Esophagus squamous epithelium (tissue), 5 donors: ENCODE measurements at regions not wholly inside any gene's neighbourhood (a gene's known extent, or its start where the extent isn't known, plus 50 kb on each side); places are given as distances from the start of the nearest gene placed in this dataset.

Source experiments
- DNase-seq: peaks from one replicate; lab custom pipeline; 2025; lab: John Stamatoyannopoulos, UW
- H3K27ac ChIP-seq, 4 donors: fragments of 200-600 bp; sonication (generic); one replicate each; pipeline ENCODE4 v1.5.1; 2016 to 2019; ENCODE audit warnings: mild to moderate bottlenecking in 1 of 4
- H3K27me3 ChIP-seq, 4 donors: fragments of 200-600 bp; sonication (generic); 1 replicate in 3 of 4; 2 replicates in 1 of 4; pipeline versions ENCODE4 v1.5.1 to v1.6.0; 2017 to 2021; ENCODE audit warnings: antibody characterized with exemption in 1 of 4
- H3K36me3 ChIP-seq, 3 donors: fragments of 200-600 bp; sonication (generic); one replicate each; pipeline ENCODE4 v1.5.1; 2016 to 2019
- H3K4me1 ChIP-seq, 3 donors: fragments of 200-600 bp; sonication (generic); one replicate each; pipeline ENCODE4 v1.5.1; 2017 to 2019
- H3K4me3 ChIP-seq, 4 donors: fragments of 200-600 bp; sonication (generic); 1 replicate in 3 of 4; 2 replicates in 1 of 4; pipeline ENCODE4 v1.5.1; 2016 to 2019; ENCODE audit warnings: mild to moderate bottlenecking in 2 of 4, moderate library complexity in 1 of 4
- H3K9me3 ChIP-seq, 3 donors: fragments of 200-600 bp; sonication (generic); one replicate each; pipeline ENCODE4 v1.5.1; 2016 to 2019
- CTCF ChIP-seq, 6 experiments: fragments of 450-650 bp in 4 of 6; fragments of 200-600 bp in 2 of 6; sonication (generic) in 2 of 6; IDR thresholded peaks; one replicate each; pipeline ENCODE4 v1.5.1; 2016 to 2019; ENCODE audit warnings: antibody characterized with exemption in 6 of 6, mild to moderate bottlenecking in 4 of 6, moderate library complexity in 4 of 6
- POLR2A ChIP-seq, 4 donors: fragments of 450-650 bp; IDR thresholded peaks; one replicate each; pipeline ENCODE4 v1.6.1; 2017; ENCODE audit warnings: antibody characterized with exemption in 4 of 4, mild to moderate bottlenecking in 4 of 4, moderate library complexity in 3 of 4
- WGBS, 2 donors: methylation state at CpG; one replicate each; pipeline ENCODE4 v1.1.5; 2018; 5-methylcytosine and 5-hydroxymethylcytosine counted together
- intact Hi-C: fragments of 100-400 bp; cut with DNase I; formaldehyde crosslinking; loops from one replicate; pipeline ENCODE4 v1.15.0; 2022
- donor health status: DM: yes; HTN: yes; CAD: no.

GRCh38 chr4:98749206-98749605 lies 90.8 kb upstream of the TSPAN5 start:
- intact Hi-C loops: no loop called here
- no peaks in the 10 kb centered on the region for H3K27me3 ChIP-seq
- no peaks in the 10 kb centered on the region for H3K36me3 ChIP-seq
- peaks cover 0 to 22% (median 4%) of the 10 kb centered on the region in 3 donors for H3K4me1 ChIP-seq
- no peak overlapping the region for H3K27ac ChIP-seq
- no peak overlapping the region for H3K4me3 ChIP-seq
- DNase-seq: no peak
- no peaks in the 10 kb centered on the region for H3K9me3 ChIP-seq
- TF ChIP-seq CTCF (IDR thresholded peaks at IDR 0.05): no peak
- no peak for TF ChIP-seq POLR2A (IDR thresholded peaks at IDR 0.05)

- Histone ChIP-seq H3K9me3 (no peaks in the 10 kb centered on the region), H3K27ac (no peak overlapping the region), H3K27me3 (no peaks in the 10 kb centered on the region), H3K4me3 (no peak overlapping the region), H3K4me1 (peaks cover 0 to 22% (median 4%) of the 10 kb centered on the region in 3 donors), H3K36me3 (no peaks in the 10 kb centered on the region)
- no peak for TF ChIP-seq POLR2A (IDR thresholded peaks at IDR 0.05)
- TF ChIP-seq CTCF (IDR thresholded peaks at IDR 0.05): no peak
- intact Hi-C loops: no loop called here
- DNase-seq: no peak
- WGBS, 2 donors: 94 to 95% methylated on average over 2 of the region's 2 CpGs
Measured at GRCh38 chr4:98748609-98749008, 90.2 kb upstream of the TSPAN5 start.

- Histone ChIP-seq H3K9me3 (no peaks in the 10 kb centered on the region), H3K4me1 (peaks cover 0 to 22% (median 4%) of the 10 kb centered on the region in 3 donors), H3K27ac (peak overlapping the region in 3 of 4 donors; percentile 17 to 58 (median 29)), H3K36me3 (no peaks in the 10 kb centered on the region), H3K4me3 (no peak overlapping the region), H3K27me3 (no peaks in the 10 kb centered on the region)
- intact Hi-C loops: no loop called here
- DNase-seq: no peak
- TF ChIP-seq CTCF (IDR thresholded peaks at IDR 0.05) (no peak), POLR2A (IDR thresholded peaks at IDR 0.05) (no peak)
- WGBS, 2 donors: 51 to 64% methylated on average over 7 of the region's 7 CpGs
Measured at GRCh38 chr4:98747393-98748091, 89.1 kb upstream of the TSPAN5 start.

GRCh38 chr4:98746936-98747335 lies 88.5 kb upstream of the TSPAN5 start:
- no peak for TF ChIP-seq POLR2A (IDR thresholded peaks at IDR 0.05)
- TF ChIP-seq CTCF (IDR thresholded peaks at IDR 0.05): no peak
- intact Hi-C loops: no loop called here
- DNase-seq: no peak
- Histone ChIP-seq H3K27me3 (no peaks in the 10 kb centered on the region), H3K4me3 (no peak overlapping the region), H3K4me1 (peaks cover 0 to 22% (median 4%) of the 10 kb centered on the region in 3 donors), H3K9me3 (no peaks in the 10 kb centered on the region), H3K36me3 (no peaks in the 10 kb centered on the region), H3K27ac (peak overlapping the region in 3 of 4 donors; percentile 17 to 58 (median 29))
- WGBS, 2 donors: 78% methylated on average over 4 of the region's 4 CpGs

GRCh38 chr4:98746530-98746929 lies 88.1 kb upstream of the TSPAN5 start:
- 78% methylated on average over 1 of the region's 1 CpG; no CpG with 5 or more reads in 1 of the 2 donors for WGBS, 2 donors
- no peak for DNase-seq
- Histone ChIP-seq H3K27ac (peak overlapping the region in 3 of 4 donors; percentile 17 to 58 (median 29)), H3K27me3 (no peaks in the 10 kb centered on the region), H3K4me3 (no peak overlapping the region), H3K9me3 (no peaks in the 10 kb centered on the region), H3K4me1 (peaks cover 0 to 22% (median 4%) of the 10 kb centered on the region in 3 donors), H3K36me3 (no peaks in the 10 kb centered on the region)
- TF ChIP-seq CTCF (IDR thresholded peaks at IDR 0.05): no peak
- TF ChIP-seq POLR2A (IDR thresholded peaks at IDR 0.05): no peak
- intact Hi-C loops: no loop called here
